ENCODE measurements at regions not wholly inside any gene's neighbourhood (a gene's known extent, or its start where the extent isn't known, plus 50 kb on each side); places are given as distances from the start of the nearest gene placed in this dataset.

GRCh38 chr12:74071182-74071581 is 466.5 kb upstream of the ATXN7L3B start:
- Mint-ChIP-seq H3K9me3 (peaks cover 11 to 24% of the 10 kb centered on the region in 2 donors), H3K4me3 (no peak overlapping the region), H3K27ac (no peak overlapping the region), H3K27me3 (no peaks in the 10 kb centered on the region), H3K4me1 (no peaks in the 10 kb centered on the region)
- DNase-seq (no peak), ATAC-seq (no peak)

- no peaks in the 10 kb centered on the region for H3K27me3 Mint-ChIP-seq
- DNase-seq (no peak), ATAC-seq (no peak)
- H3K4me3 Mint-ChIP-seq = no peak overlapping the region
- H3K27ac Mint-ChIP-seq = no peak overlapping the region
- H3K9me3 Mint-ChIP-seq = peaks cover 0 to 7% of the 10 kb centered on the region in 2 donors
- H3K4me1 Mint-ChIP-seq = no peaks in the 10 kb centered on the region
Observed at GRCh38 chr12:74076918-74077317, 460.7 kb upstream of the ATXN7L3B start.

- no peak for DNase-seq
Observed at GRCh38 chr12:74105434-74105833, 432.2 kb upstream of the ATXN7L3B start.

GRCh38 chr12:74108729-74109128 is 428.9 kb upstream of the ATXN7L3B start:
- H3K27me3 Mint-ChIP-seq = no peaks in the 10 kb centered on the region
- ATAC-seq = no peak
- H3K27ac Mint-ChIP-seq = no peak overlapping the region
- no peaks in the 10 kb centered on the region for H3K4me1 Mint-ChIP-seq
- no peak overlapping the region for H3K4me3 Mint-ChIP-seq
- H3K9me3 Mint-ChIP-seq = no peaks in the 10 kb centered on the region
- DNase-seq = no peak

More at GRCh38 chr12:74105434-74105833, 432.2 kb upstream of the ATXN7L3B start:
- no peak overlapping the region for H3K27ac Mint-ChIP-seq
- H3K4me1 Mint-ChIP-seq = no peaks in the 10 kb centered on the region
- H3K27me3 Mint-ChIP-seq = no peaks in the 10 kb centered on the region
- no peak overlapping the region for H3K4me3 Mint-ChIP-seq
- ATAC-seq = no peak
- peaks cover 0 to 5% of the 10 kb centered on the region in 2 donors for H3K9me3 Mint-ChIP-seq

- Mint-ChIP-seq H3K4me3 (no peak overlapping the region), H3K27me3 (no peaks in the 10 kb centered on the region), H3K9me3 (peaks cover 0 to 6% of the 10 kb centered on the region in 2 donors), H3K4me1 (no peaks in the 10 kb centered on the region), H3K27ac (peak overlapping the region in 1 of 2 donors; percentile 42)
- peak; percentile 46 for ATAC-seq
- no peak for DNase-seq
Observed at GRCh38 chr12:74111688-74112360, 425.8 kb upstream of the ATXN7L3B start.

- H3K9me3 Mint-ChIP-seq = peaks cover 0 to 11% of the 10 kb centered on the region in 2 donors
- ATAC-seq (no peak), DNase-seq (no peak)
- H3K4me1 Mint-ChIP-seq = no peaks in the 10 kb centered on the region
- no peaks in the 10 kb centered on the region for H3K27me3 Mint-ChIP-seq
- no peak overlapping the region for H3K27ac Mint-ChIP-seq
- no peak overlapping the region for H3K4me3 Mint-ChIP-seq
Observed at GRCh38 chr12:74119811-74120362, 417.7 kb upstream of the ATXN7L3B start.

- DNase-seq (no peak), ATAC-seq (no peak)
- no peak overlapping the region for H3K27ac Mint-ChIP-seq
- H3K27me3 Mint-ChIP-seq = no peaks in the 10 kb centered on the region
- no peaks in the 10 kb centered on the region for H3K4me1 Mint-ChIP-seq
- H3K9me3 Mint-ChIP-seq = peaks cover 0 to 5% of the 10 kb centered on the region in 2 donors
- no peak overlapping the region for H3K4me3 Mint-ChIP-seq
Observed at GRCh38 chr12:74120644-74121043, 417.0 kb upstream of the ATXN7L3B start.

GRCh38 chr12:74129702-74130101 is 407.9 kb upstream of the ATXN7L3B start:
- no peak overlapping the region for H3K27ac Mint-ChIP-seq
- H3K4me1 Mint-ChIP-seq = no peaks in the 10 kb centered on the region
- ATAC-seq (no peak), DNase-seq (no peak)
- H3K4me3 Mint-ChIP-seq = no peak overlapping the region
- peaks cover 11 to 16% of the 10 kb centered on the region in 2 donors for H3K9me3 Mint-ChIP-seq
- H3K27me3 Mint-ChIP-seq = no peaks in the 10 kb centered on the region

GRCh38 chr12:74144396-74144795 is 393.2 kb upstream of the ATXN7L3B start:
- DNase-seq (no peak), ATAC-seq (no peak)
- Mint-ChIP-seq H3K27ac (no peak overlapping the region), H3K9me3 (no peaks in the 10 kb centered on the region), H3K27me3 (no peaks in the 10 kb centered on the region), H3K4me3 (no peak overlapping the region), H3K4me1 (no peaks in the 10 kb centered on the region)

GRCh38 chr12:74145328-74145727 is 392.3 kb upstream of the ATXN7L3B start:
- Mint-ChIP-seq H3K27ac (no peak overlapping the region), H3K27me3 (no peaks in the 10 kb centered on the region), H3K9me3 (no peaks in the 10 kb centered on the region), H3K4me3 (no peak overlapping the region), H3K4me1 (no peaks in the 10 kb centered on the region)
- DNase-seq (no peak), ATAC-seq (no peak)

GRCh38 chr12:74148849-74149248 is 388.8 kb upstream of the ATXN7L3B start:
- no peak overlapping the region for H3K4me3 Mint-ChIP-seq
- H3K27me3 Mint-ChIP-seq = no peaks in the 10 kb centered on the region
- H3K4me1 Mint-ChIP-seq = no peaks in the 10 kb centered on the region
- DNase-seq = no peak
- ATAC-seq = no peak
- H3K27ac Mint-ChIP-seq = no peak overlapping the region
- no peaks in the 10 kb centered on the region for H3K9me3 Mint-ChIP-seq

GRCh38 chr12:74152370-74152769 is 385.3 kb upstream of the ATXN7L3B start:
- H3K4me1 Mint-ChIP-seq = no peaks in the 10 kb centered on the region
- no peaks in the 10 kb centered on the region for H3K27me3 Mint-ChIP-seq
- no peak overlapping the region for H3K4me3 Mint-ChIP-seq

GRCh38 chr12:74166096-74166495 is 371.5 kb upstream of the ATXN7L3B start:
- ATAC-seq (no peak), DNase-seq (no peak)
- no peaks in the 10 kb centered on the region for H3K27me3 Mint-ChIP-seq
- H3K27ac Mint-ChIP-seq = no peak overlapping the region
- H3K9me3 Mint-ChIP-seq = peaks cover 0 to 6% of the 10 kb centered on the region in 2 donors
- H3K4me1 Mint-ChIP-seq = no peaks in the 10 kb centered on the region
- no peak overlapping the region for H3K4me3 Mint-ChIP-seq

More at GRCh38 chr12:74152370-74152769, 385.3 kb upstream of the ATXN7L3B start:
- no peak overlapping the region for H3K27ac Mint-ChIP-seq
- H3K9me3 Mint-ChIP-seq = no peaks in the 10 kb centered on the region
- DNase-seq (no peak), ATAC-seq (no peak)

GRCh38 chr12:74169607-74170006 is 368.0 kb upstream of the ATXN7L3B start:
- Mint-ChIP-seq H3K27me3 (no peaks in the 10 kb centered on the region), H3K9me3 (peaks cover 2 to 13% of the 10 kb centered on the region in 2 donors), H3K4me1 (no peaks in the 10 kb centered on the region), H3K4me3 (no peak overlapping the region), H3K27ac (no peak overlapping the region)
- no peak for DNase-seq
- ATAC-seq = no peak

GRCh38 chr12:74170645-74171477 is 366.8 kb upstream of the ATXN7L3B start:
- DNase-seq = no peak
- H3K4me1 Mint-ChIP-seq = no peaks in the 10 kb centered on the region
- H3K27ac Mint-ChIP-seq = no peak overlapping the region
- H3K9me3 Mint-ChIP-seq = peaks cover 6 to 18% of the 10 kb centered on the region in 2 donors
- no peak overlapping the region for H3K4me3 Mint-ChIP-seq
- no peak for ATAC-seq
- H3K27me3 Mint-ChIP-seq = no peaks in the 10 kb centered on the region

GRCh38 chr12:74171478-74171909 is 366.1 kb upstream of the ATXN7L3B start:
- no peak for ATAC-seq
- DNase-seq = no peak
- Mint-ChIP-seq H3K27me3 (no peaks in the 10 kb centered on the region), H3K4me1 (no peaks in the 10 kb centered on the region), H3K9me3 (peaks cover 6 to 18% of the 10 kb centered on the region in 2 donors), H3K27ac (no peak overlapping the region), H3K4me3 (no peak overlapping the region)

All from stimulated activated naive CD8-positive, alpha-beta T cell treated with anti-CD3 and anti-CD28 coated beads, Interleukin-15, amount 100 ng/mL, for 72 hours (primary cell).